HepG2 (cell line): ENCODE measurements at regions not wholly inside any gene's neighbourhood (a gene's known extent, or its start where the extent isn't known, plus 50 kb on each side); places are given as distances from the start of the nearest gene placed in this dataset.

Source experiments
- ATAC-seq: fragments of 200-7000 bp; cut with Tn5 transposase; 3 replicates; pipeline ENCODE4 v1.9.1; 2020; ENCODE audit warnings: mild to moderate bottlenecking, moderate library complexity
- BruUV-seq: library from RNA; stranded (reverse); fragments of 400-500 nt; replicated peaks from 2 replicates; lab custom pipeline; 2021; lab: Mats Ljungman, UMichigan
- CTCF ChIA-PET: fragments of 300-600 bp; formaldehyde crosslinking; extraction: SDS; loops from one replicate; lab custom pipeline; 2021; ENCODE audit warnings: low total read pairs, inconsistent platforms, low intra/inter-chr PET ratio; lab: Yijun Ruan, JAX
- POLR2A ChIA-PET: fragments of 350-600 bp; sonication (Branson Sonifier 250); formaldehyde crosslinking; loops from one replicate; lab custom pipeline; 2020; ENCODE audit warnings: antibody characterized with exemption, inconsistent platforms; lab: Yijun Ruan, JAX
- DNase-seq: peaks from one replicate; pipeline ENCODE4 v3.0.0-alpha.2; 2015; ENCODE audit warnings: low spot score
- FAIRE-seq: peaks from 3 replicates; lab custom pipeline; 2011; peaks lifted over from hg19 to GRCh38; lab: Jason Lieb, UNC
- H2AFZ ChIP-seq: one replicate; pipeline ENCODE4 v1.6.1; 2011; ENCODE audit warnings: low read length, inconsistent platforms
- H3K27ac ChIP-seq: fragments of 300-600 bp; 3 replicates; pipeline ENCODE4 v1.8.0; 2011; ENCODE audit warnings: mixed run types, mild to moderate bottlenecking, mixed read lengths, low read length, inconsistent platforms; ENCODE audit not compliant: insufficient read depth; ENCODE audit errors: extremely low read length
- H3K27me3 ChIP-seq, 2 experiments: fragments of 200-600 bp in 1 of 2; 2 replicates in 1 of 2; 3 replicates in 1 of 2; pipeline versions ENCODE4 v1.6.0 to v1.8.0; 2011; ENCODE audit warnings: low read length in 2 of 2, mild to moderate bottlenecking in 2 of 2, moderate library complexity in 2 of 2, inconsistent platforms in 1 of 2; ENCODE audit not compliant: insufficient read depth in 2 of 2, control insufficient read depth in 1 of 2
- H3K36me3 ChIP-seq, 2 experiments: fragments of 200-600 bp in 1 of 2; replicated peaks in 1 of 2; 2 replicates in 1 of 2; 3 replicates in 1 of 2; pipeline versions ENCODE4 v1.5.1 to v1.8.0; 2011; ENCODE audit warnings: low read length in 2 of 2, inconsistent platforms in 1 of 2; ENCODE audit not compliant: insufficient read depth in 2 of 2, control insufficient read depth in 1 of 2
- H3K4me1 ChIP-seq: 2 replicates; pipeline ENCODE4 v1.5.1; 2012; ENCODE audit warnings: low read length, inconsistent platforms; ENCODE audit not compliant: insufficient read depth
- H3K4me2 ChIP-seq: 2 replicates; pipeline ENCODE4 v1.6.0; 2011; ENCODE audit warnings: low read depth, low read length, inconsistent platforms
- H3K4me3 ChIP-seq, 3 experiments: fragments of 200-600 bp in 1 of 3; sonication (generic), shearing (Covaris generic) in 1 of 3; replicated peaks in 1 of 3; 2 replicates each; pipeline ENCODE4 v1.5.1; 2011 to 2016; ENCODE audit warnings: low read length in 3 of 3, inconsistent platforms in 2 of 3, low read depth in 2 of 3, mild to moderate bottlenecking in 2 of 3, control low read depth in 1 of 3, mixed read lengths in 1 of 3; ENCODE audit not compliant: insufficient read depth in 1 of 3
- H3K79me2 ChIP-seq: one replicate; pipeline ENCODE4 v1.6.1; 2011; ENCODE audit warnings: low read length, inconsistent platforms; ENCODE audit not compliant: insufficient read depth
- H3K9ac ChIP-seq: 2 replicates; pipeline ENCODE4 v1.6.0; 2011; ENCODE audit warnings: mild to moderate bottlenecking, low read depth, low read length, inconsistent platforms; ENCODE audit not compliant: insufficient read depth
- H3K9me3 ChIP-seq: 2 replicates; pipeline ENCODE4 v1.5.1; 2012; ENCODE audit warnings: mild to moderate bottlenecking, low read length
- H4K20me1 ChIP-seq: 2 replicates; pipeline ENCODE4 v1.6.0; 2011; ENCODE audit warnings: inconsistent platforms, mild to moderate bottlenecking, low read length, moderate library complexity; ENCODE audit not compliant: insufficient read depth
- DBP ChIP-seq: sonication (generic); formaldehyde crosslinking; IDR thresholded peaks from 2 replicates; pipeline ENCODE4 v1.4.0; 2020; ENCODE audit warnings: missing genetic modification reagents; ENCODE audit errors: not compliant biosample characterization
- FOSL1 ChIP-seq: sonication (generic); formaldehyde crosslinking; IDR thresholded peaks from 2 replicates; pipeline ENCODE4 v1.9.0; 2021; ENCODE audit warnings: missing genetic modification reagents, borderline replicate concordance
- GPN1 ChIP-seq: sonication (generic); formaldehyde crosslinking; IDR thresholded peaks from 2 replicates; pipeline ENCODE4 v1.5.1; 2020; ENCODE audit warnings: missing genetic modification reagents, borderline replicate concordance
- HNF1B ChIP-seq: sonication (generic); formaldehyde crosslinking; IDR thresholded peaks from 2 replicates; pipeline ENCODE4 v1.5.1; 2020; ENCODE audit warnings: mild to moderate bottlenecking, moderate library complexity, missing genetic modification reagents
- JUN ChIP-seq: sonication (generic); formaldehyde crosslinking; IDR thresholded peaks from 2 replicates; pipeline ENCODE4 v1.4.0; 2020; ENCODE audit warnings: mild to moderate bottlenecking, missing genetic modification reagents
- SMAD9 ChIP-seq: sonication (generic); formaldehyde crosslinking; IDR thresholded peaks from 2 replicates; pipeline ENCODE4 v1.5.1; 2020; ENCODE audit warnings: mild to moderate bottlenecking, missing genetic modification reagents
- SNAPC2 ChIP-seq: sonication (generic); formaldehyde crosslinking; IDR thresholded peaks from 2 replicates; pipeline ENCODE4 v1.8.1; 2022; ENCODE audit warnings: mild to moderate bottlenecking, missing genetic modification reagents
- SNAPC5 ChIP-seq: sonication (generic); formaldehyde crosslinking; IDR thresholded peaks from 2 replicates; pipeline ENCODE4 v1.8.1; 2023; ENCODE audit warnings: mild to moderate bottlenecking, missing genetic modification reagents, borderline replicate concordance
- ZNF660 ChIP-seq: sonication (generic); formaldehyde crosslinking; IDR thresholded peaks from 2 replicates; pipeline ENCODE4 v1.5.1; 2020; ENCODE audit warnings: mild to moderate bottlenecking, low read depth, missing genetic modification reagents, borderline replicate concordance
- WGBS: methylation state at CpG from one replicate; pipeline ENCODE4 v1.1.6; 2017; ENCODE audit warnings: low lambda C conversion rate; 5-methylcytosine and 5-hydroxymethylcytosine counted together
- in situ Hi-C: cut with HindIII; loops from 2 replicates; pipeline ENCODE4 v1.10.0; 2017; ENCODE audit warnings: low pct_unique_long_range_greater_than_20kb; ENCODE audit not compliant: extremely low pct_ligation_motif_present
- intact Hi-C: fragments of 100-400 bp; cut with micrococcal nuclease; formaldehyde crosslinking; loops from one replicate; pipeline ENCODE4 v1.10.0; 2022; ENCODE audit not compliant: unreplicated experiment

- no TSS peak for BruUV-seq
- H3K79me2 ChIP-seq: no peaks in the 10 kb centered on the region
- no peak for TF ChIP-seq DBP
- TF ChIP-seq SNAPC2 (CRISPR knock-in tag): no peak
- TF ChIP-seq JUN: no peak
- TF ChIP-seq FOSL1: no peak
- TF ChIP-seq SNAPC5 (CRISPR knock-in tag): no peak
- no peak for TF ChIP-seq ZNF660 (CRISPR knock-in tag)
- TF ChIP-seq GPN1: no peak
- no peak for TF ChIP-seq HNF1B
- no peak for TF ChIP-seq SMAD9 (CRISPR knock-in tag)
- ATAC-seq (no peak), FAIRE-seq (no peak), DNase-seq (no peak)
- no peaks in the 10 kb centered on the region for H3K4me1 ChIP-seq
- no peak overlapping the region for H3K4me2 ChIP-seq
- POLR2A ChIA-PET: no interaction called here
- CTCF ChIA-PET: no interaction called here
- H3K36me3 ChIP-seq: no peaks in the 10 kb centered on the region
- no peaks in the 10 kb centered on the region for H3K9me3 ChIP-seq
- no peaks in the 10 kb centered on the region for H3K27me3 ChIP-seq
- WGBS: 0% methylated on average over 1 of the region's 1 CpG
- intact Hi-C loops: no loop called here
- H2AFZ ChIP-seq: no peak overlapping the region
- H3K27ac ChIP-seq: no peak overlapping the region
- H3K9ac ChIP-seq: no peak overlapping the region
- in situ Hi-C loops: no loop called here
- no peaks in the 10 kb centered on the region for H4K20me1 ChIP-seq
- no peak overlapping the region for H3K4me3 ChIP-seq
These were observed 286.3 kb upstream of the ATP2B1 start for GRCh38 chr12:89994911-89995310.
